GM18505 (cell line): ENCODE measurements at regions not wholly inside any gene's neighbourhood (a gene's known extent, or its start where the extent isn't known, plus 50 kb on each side); places are given as distances from the start of the nearest gene placed in this dataset.
"Not testable (repeated sequence)": the region's sequence is repeated elsewhere in the genome, so short reads cannot be mapped to it uniquely, and the experiment has no call there.

ENCODE experiments used
- ATAC-seq: cut with Tn5 transposase; IDR thresholded peaks from one replicate; pipeline ENCODE4 v1.9.1; 2021; ENCODE audit not compliant: unreplicated experiment
- POLR2A ChIP-seq: IDR thresholded peaks from 4 replicates; pipeline ENCODE4 v1.6.1; 2011; ENCODE audit warnings: borderline replicate concordance; ENCODE audit not compliant: insufficient read depth, insufficient read length; ENCODE audit errors: extremely low read depth

GRCh38 chr12:30304528-30304927, 391.1 kb downstream of the IPO8 start:
- ATAC-seq: no peak

DNA sequence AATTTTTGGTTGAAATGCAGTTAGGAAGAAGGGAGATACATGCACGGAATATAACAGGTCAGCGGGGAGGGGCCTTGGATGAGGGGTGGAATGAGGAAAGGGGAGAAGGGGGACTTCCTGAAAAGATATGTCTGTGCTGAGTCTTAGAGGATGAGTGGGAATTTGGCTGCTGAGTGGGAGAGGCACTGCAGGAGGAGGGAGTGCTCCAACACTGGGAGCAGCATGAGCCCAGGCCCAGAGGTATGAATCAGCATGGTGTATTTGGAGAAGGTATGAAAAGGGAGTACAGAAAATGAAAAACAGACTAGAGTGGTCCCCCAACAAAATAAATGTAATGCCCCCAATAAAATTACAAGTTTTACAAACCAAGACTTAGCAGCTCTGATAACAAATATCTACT, 394.4 kb downstream of the IPO8 start:
- no peak for ATAC-seq
- no peak for TF ChIP-seq POLR2A

More at GRCh38 chr12:30304528-30304927, 391.1 kb downstream of the IPO8 start:
- TF ChIP-seq POLR2A: no peak

DNA sequence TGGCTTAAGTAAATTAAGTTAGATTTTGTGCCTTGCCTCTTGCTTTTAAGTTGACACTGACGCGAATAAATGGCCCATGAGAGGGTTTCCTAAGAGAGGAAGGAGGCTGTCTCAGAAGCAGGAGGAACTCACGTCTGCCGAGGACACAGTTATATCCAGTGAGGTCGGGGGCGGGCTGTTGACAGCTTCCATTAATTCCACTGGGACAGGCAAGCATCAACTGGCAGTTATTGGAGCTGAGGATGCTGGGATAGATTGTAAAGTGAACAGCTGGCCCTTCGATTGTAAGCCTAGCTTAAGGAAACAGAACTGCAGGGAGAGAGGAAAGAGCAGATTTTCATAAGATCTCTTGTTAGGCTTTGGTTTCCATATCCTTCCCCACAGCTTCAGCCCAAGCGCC, 399.2 kb downstream of the IPO8 start:
- ATAC-seq: no peak
- no peak for TF ChIP-seq POLR2A

GRCh38 chr12:30286345-30286926, 409.2 kb downstream of the IPO8 start:
- TF ChIP-seq POLR2A: no peak
- no peak for ATAC-seq

- no peak for ATAC-seq
- TF ChIP-seq POLR2A: no peak
Measured at GRCh38 chr12:30278401-30278800, 417.3 kb downstream of the IPO8 start.

DNA sequence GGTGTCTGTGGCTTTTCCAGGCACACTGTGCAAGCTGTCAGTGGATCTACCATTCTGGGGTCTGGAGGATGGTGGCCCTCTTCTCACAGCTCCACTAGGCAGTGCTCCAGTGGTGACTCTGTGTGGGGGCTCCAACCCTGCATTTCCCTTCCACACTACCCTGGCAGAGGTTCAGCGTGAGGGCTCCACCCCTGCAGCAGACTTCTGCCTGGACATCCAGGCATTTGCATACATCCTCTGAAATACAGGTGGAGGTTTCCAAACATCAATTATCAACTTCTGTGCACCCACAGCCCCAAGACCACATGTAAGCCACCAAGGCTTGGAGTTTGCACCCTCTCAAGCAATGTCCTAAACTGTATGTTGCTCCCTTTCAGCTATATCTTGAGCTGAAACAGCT, 423.2 kb downstream of the IPO8 start:
- not testable (repeated sequence) for ATAC-seq

DNA sequence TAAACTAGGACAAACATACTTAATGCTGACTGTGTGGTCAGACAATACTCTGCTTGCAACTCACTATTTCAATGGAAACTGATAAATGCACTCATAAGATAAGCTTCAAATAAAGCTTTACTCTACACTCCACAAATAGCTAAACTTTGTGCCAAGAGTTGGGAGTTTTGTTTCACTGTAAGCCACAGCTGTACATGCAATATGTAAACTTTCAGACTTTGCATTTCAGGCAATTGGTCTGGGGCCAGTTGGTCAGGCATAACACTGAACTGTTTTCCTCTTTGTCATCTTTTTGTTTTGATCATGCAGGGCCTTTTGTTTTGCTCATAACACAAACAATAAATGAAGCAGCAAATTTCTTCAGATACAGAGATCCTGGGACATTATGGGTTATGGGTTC, 426.2 kb downstream of the IPO8 start:
- ATAC-seq: no peak
- no peak for TF ChIP-seq POLR2A

- ATAC-seq: no peak
- no peak for TF ChIP-seq POLR2A
Measured at GRCh38 chr12:30268041-30268440, 427.6 kb downstream of the IPO8 start.

DNA sequence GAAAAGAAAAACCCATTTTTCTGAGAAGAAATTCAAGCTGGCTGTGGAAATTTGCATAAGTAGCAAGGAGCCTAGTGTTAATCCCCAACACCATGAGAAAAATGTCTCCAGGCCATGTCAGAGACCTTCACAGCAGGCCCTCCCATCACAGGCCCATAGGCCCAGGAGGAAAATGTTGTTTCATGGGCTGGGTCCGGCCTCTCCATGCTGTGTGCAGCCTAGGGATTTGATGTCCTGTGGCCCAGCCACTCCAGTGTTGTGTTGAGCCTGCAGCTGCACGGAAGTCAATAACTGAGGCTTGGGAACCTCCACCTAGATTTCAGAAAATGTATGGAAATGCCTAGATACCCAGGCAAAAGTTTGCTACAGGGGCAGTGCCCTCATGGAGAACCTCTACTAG, 432.2 kb downstream of the IPO8 start:
- no peak for TF ChIP-seq POLR2A
- ATAC-seq: no peak

DNA sequence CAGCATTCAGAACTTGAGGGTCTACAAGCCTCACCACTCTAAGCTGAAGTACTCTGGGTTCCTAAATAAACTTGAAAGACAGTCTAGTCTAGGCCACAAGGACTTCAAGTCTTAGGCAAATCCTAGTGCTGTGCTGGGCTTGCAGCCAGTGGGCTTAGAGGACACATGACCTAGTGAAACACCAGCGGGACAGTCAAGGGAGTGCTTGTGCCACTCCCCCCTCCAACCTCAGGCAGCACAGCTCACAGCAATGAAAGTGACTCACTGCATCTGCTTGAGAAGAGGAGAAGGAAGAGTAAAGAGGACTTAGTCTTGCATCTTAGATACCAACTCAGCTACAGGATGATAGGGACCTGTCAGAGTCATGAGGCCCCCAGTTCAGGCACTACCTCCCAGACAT, 438.1 kb downstream of the IPO8 start:
- no peak for ATAC-seq
- no peak for TF ChIP-seq POLR2A

GRCh38 chr12:30251546-30251945, 444.1 kb downstream of the IPO8 start:
- TF ChIP-seq POLR2A: no peak
- no peak for ATAC-seq

DNA sequence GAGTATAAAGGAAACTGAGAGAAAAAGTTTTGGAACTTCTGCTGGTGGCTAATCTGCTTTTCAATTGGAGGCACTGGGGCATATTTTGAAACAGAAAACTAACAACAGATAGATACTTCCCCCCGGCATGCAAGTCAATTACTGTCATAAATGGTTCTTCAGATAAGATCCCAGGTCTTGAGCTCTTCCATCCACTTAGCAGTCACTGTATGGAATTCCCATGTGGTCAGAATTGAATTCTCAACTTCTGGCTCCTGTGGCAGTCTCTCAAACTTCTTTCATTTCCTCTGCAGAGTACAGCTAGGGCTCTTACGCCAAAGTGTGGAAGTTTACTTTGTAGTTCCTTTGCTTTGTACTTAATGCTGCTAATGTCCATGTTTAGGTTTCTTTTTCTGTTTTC, 452.2 kb downstream of the IPO8 start:
- no peak for TF ChIP-seq POLR2A
- no peak for ATAC-seq

DNA sequence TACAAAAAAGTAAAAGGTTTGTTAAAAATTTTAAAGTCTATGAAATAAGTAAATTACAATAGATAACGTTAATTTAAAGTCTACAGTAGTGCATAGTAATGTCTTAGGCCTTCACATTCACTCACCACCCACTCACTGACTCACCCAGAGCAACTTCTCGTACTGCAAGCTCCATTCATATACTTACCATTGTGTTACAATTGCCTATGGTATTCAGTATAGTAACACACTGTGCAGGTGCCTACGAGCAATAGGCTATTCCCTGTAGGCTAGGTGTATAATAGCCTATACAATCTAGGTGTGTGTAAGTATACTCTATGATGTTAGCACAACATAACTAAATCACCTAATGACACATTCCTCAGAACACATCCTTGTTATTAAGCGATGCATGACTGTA, 435.3 kb upstream of the TMTC1 start:
- no peak for ATAC-seq
- TF ChIP-seq POLR2A: no peak

GRCh38 chr12:30218073-30218472, 434.3 kb upstream of the TMTC1 start:
- no peak for TF ChIP-seq POLR2A
- no peak for ATAC-seq

DNA sequence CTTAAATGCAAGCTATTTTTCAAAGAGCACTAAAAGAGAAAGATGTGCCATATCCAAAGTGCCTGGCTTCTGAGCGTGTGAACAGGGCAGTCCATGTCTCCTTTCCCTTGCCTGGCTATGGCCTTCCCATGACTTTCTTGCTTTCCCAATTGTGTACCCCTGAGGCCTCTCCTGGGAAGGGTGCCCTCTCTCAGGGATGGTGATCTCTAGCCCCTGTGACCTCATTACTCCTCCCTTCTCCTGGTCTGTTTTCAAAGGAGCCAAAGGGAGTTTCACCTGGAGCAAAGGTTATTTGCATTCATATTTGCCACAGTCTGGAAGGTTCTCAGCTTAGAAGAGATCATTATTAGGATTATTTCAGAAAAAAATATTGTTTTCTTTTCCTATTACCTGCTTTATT, 429.4 kb upstream of the TMTC1 start:
- ATAC-seq: no peak
- TF ChIP-seq POLR2A: no peak

- no peak for ATAC-seq
- TF ChIP-seq POLR2A: no peak
Measured at GRCh38 chr12:30211743-30212142, 428.0 kb upstream of the TMTC1 start.

- no peak for ATAC-seq
- no peak for TF ChIP-seq POLR2A
Measured at GRCh38 chr12:30203981-30204380, 420.2 kb upstream of the TMTC1 start.
